ENCODE measurements at regions not wholly inside any gene's neighbourhood (a gene's known extent, or its start where the extent isn't known, plus 50 kb on each side); places are given as distances from the start of the nearest gene placed in this dataset.
A peak's percentile ranks its signal among the peaks of the same experiment; 100 is the strongest.
"Not testable (repeated sequence)": the region's sequence is repeated elsewhere in the genome, so short reads cannot be mapped to it uniquely, and the experiment has no call there.

DNA sequence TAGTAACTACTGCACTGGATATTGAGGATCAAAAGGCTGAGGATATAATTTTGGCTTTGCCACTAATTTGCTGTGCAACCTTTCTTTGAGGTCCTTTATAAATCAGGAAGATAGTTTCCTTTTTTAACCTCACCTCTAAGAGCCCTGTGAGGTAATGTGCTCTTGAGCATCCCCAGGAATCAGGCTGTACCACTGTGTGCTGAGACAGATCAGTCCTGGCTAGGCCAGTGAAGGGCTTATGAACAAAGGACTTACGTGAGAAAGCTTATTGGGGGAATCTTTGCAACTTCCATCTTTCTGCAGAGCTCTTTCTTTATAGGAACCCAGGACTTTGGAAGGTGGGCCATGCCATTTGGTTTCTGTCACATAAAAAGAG lies 188.9 kb downstream of the SIPA1L2 start:
- DNase-seq: no peak

DNA sequence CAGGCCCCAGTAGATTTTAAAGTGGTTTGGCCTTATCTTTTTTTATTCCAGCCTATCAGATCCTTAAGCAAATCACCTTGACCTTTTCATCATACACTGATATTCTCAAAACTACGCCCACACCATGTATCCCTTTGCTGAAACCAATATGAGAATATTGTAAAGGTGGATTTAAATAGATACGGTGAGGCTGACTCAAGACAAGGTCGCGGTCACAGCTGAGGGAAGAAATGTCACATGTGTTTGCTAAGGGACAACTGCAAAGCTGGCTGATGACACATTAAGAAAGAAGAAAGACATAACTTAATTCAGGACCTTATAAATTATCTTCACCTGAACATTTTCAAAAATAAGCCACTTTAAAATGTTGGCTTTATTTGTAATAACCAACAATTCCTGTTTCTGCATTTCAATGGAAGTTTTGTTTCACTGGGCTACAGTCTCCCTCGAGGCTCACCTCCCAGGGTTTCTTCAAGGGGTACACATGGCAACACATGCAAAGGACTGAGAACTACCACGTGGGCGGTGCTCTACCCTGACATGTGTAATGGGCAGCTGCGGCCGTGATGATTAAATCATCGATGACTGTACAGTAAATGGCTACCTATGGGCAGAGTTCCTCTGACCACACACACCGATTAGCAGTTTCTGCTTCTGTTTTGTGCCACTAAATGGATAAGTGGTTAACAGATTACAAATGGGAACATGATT lies 189.5 kb downstream of the SIPA1L2 start:
- no peak for DNase-seq

DNA sequence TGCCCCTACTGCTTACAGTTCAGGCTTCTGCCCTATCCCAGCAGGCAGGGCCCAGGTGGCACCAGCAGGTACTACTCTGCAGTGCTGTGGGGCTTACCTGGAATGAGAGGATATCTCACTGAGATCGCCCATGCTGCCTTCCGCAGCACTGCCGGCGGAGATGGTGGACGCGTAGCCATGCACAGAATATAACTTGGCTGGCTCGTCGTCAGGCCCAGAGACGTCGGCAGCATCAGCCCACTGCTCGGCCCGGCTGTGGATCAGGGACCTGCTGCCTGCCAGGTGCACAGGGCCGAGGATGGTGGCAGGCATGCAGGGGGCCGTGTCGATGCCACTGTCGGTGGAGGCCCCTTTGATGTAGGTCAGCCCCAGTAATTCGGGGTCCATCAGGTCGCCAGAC lies 190.9 kb downstream of the SIPA1L2 start:
- no peak for DNase-seq

DNA sequence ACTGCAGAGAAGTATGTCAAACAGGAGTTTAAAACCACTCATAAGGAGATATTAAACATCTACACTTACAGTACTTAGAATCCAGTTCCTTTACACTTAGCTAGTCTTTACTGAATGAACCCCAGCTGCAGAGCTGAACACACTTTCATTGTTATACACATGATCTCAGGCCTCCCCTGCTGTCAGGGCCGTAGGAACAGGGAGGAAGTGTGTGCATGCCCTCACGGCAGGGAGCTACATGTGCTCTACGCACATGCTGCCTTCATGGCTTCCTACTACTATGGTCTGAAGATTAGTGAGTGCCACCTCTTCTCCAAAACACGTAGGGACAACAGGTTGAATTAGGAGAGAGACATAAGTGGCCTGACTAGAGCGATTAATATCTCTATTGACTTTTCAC lies 191.5 kb downstream of the SIPA1L2 start:
- no peak for DNase-seq

DNA sequence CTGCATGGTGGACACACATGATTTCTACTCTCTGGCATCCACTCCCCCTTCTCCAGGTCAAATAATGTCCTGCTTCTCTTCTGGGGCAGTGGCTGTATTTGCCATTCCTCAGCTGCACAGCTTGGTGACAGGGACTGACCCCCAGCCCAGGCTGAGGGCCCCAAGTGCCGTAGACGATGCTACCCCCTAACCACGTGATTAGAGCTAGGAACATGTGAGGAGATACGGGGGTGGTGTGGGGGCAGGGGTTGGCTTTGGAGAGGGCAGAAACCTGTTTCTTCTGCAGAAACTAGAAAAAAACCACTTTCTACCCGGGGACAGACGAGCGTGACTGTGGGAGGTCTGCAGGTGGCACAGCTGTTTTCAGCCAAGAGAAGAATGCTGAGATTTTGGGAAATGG lies 192.4 kb downstream of the SIPA1L2 start:
- no peak for DNase-seq

DNA sequence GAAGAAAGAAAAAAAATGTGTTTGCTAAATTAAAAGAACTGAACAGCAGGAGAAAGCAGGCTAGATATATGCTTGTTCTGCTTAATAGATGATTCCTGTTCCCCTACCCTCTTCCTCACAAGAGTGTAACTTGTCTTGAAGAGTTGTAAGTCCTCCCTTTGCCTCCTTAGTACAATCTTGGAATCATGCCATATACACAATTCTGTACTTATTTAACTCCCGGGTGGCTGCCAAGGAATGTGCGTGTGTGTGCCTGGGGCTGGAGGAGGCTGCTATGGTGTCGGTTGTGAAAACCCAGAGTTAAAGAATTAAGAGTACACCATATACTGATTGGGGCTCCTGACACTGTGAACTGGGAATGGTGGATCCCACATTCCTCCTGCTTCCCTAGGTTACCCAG lies 194.2 kb downstream of the SIPA1L2 start:
- peak; percentile 69 for DNase-seq

DNA sequence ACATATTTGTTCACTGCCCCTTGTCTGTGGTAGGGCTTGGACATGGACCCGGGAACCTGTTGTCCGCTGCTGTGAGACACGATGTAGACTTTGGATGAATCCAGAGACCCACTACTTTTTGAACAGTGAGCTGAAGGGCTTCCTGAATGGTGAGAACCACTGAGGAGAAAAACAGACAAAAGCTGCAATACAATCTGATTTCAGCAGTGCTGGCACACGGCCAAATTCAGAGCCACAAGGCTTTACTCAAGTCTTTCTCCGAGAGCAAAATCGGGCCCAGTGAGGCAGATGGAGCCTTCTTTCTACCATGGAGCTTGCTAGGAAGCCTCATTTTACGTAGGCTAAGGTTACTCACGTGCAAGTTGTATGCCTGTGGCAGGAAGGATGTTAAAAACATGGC lies 197.6 kb downstream of the SIPA1L2 start:
- no peak for DNase-seq

DNA sequence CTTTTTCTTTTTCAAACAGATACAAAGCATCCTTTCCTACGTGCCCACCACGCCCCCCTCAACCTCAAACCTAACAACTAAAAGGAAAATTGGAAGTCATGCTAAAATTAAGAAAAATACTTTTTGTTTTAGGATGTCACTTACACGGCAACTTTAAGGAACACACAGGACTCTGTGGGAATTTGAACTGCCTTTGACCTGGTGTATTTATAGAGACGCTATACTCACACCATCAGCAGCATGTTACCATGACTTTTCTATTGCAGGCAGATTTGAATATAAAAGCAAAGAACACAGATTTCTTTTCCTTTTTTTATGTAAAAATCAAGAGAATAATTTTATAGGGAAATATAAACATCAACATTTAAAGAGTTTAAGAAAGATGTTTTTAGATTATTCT lies 198.2 kb downstream of the SIPA1L2 start:
- no peak for DNase-seq

DNA sequence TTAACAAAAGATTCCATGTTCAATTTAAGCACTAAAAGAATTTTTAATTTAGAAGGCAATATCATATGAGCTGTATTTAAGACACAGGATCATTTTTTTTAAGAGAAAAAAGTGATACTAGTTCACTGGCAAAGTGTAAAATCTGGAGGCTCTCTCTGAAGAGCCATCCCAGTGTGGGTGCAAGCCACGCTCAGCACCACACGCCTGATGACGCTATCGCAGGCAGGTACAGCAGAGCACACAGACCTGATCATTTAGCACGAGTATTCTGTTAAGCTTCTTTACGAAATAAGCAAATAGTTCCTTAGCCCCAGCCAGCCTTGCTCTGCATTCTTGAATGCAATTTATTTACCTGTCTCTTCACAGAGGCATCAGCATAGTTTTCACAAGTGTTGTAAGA lies 198.6 kb downstream of the SIPA1L2 start:
- no peak for DNase-seq

DNA sequence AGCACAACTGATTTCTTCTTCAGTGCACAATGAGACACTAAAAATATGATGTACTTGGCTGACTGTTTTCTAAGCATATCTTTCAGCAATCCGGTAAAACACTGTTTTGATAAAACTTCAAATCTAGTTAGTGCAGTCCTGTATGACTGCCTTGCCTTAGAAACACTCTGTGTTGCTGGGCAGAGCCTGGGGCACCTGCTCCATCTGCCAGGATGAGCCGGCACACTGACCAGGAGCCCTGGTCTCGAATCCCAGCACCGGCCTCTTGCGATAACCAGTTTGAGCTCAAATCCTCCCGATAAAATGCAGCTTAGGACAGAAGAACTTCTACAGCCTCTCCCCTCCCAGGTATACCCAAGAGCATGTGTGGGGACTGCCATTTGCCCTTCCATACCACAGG lies 199.5 kb downstream of the SIPA1L2 start:
- no peak for DNase-seq

DNA sequence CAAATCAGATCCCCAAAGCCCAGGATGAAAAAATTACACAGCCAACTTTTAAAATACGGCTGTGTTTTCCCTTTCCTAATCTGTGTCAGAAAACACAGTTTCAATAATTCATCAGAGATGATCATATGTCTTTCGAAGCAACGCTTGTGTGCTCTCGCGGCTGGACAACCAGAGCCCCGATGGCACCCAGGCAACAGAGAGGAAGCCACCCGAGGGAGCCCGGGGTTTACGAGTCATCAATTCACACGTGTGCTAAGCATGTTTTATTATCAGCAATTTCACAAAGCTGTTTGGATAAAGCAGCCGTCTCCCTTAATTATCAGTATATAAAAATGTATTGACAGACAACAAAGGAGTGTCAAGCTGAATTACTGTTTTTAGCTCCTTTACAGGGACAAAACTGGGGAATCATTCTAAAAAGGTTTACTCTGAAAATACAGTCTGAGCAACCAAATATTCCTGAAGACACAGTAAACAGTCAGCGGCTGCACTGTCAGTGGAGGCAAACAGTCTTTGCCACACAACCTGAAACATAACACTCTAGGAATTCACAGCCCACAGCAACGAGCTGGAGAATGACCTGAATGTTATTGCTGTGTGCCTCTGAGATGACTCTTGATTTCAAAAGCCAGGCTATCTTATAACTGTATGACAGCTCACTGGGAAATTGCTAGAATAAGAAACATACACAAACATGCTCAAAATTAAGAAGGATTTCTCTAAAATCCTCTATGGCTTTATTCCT lies 201.0 kb downstream of the SIPA1L2 start:
- DNase-seq: peak; percentile 56

DNA sequence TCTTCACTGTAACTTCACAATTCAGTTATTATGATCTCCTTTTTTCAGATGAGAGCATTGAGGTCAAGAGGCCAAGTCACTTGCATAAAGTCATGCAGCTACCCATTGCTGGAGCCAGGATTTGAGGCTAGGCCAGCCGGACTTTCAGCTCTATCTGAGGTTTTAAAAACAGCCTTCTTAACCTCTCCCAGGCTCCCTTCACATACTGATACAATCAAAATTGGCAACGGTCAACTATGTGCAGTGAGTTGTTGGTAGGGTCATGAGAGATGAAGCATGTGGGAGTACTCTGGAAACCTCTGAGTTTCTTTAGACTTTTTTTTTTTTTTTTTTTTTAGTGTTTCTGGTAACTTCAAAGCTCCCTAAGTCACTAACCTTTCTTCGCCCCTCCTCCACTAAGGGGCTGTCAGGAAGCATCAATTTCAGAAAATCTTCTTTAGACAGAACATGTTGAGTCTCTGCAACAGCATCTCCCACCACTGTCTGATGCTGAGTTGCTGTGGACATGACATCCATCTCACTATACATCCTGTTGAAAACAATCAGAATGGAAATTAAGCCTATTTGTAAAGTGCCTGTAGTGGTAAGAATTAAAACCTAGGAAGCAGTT lies 201.8 kb downstream of the SIPA1L2 start:
- no peak for DNase-seq

DNA sequence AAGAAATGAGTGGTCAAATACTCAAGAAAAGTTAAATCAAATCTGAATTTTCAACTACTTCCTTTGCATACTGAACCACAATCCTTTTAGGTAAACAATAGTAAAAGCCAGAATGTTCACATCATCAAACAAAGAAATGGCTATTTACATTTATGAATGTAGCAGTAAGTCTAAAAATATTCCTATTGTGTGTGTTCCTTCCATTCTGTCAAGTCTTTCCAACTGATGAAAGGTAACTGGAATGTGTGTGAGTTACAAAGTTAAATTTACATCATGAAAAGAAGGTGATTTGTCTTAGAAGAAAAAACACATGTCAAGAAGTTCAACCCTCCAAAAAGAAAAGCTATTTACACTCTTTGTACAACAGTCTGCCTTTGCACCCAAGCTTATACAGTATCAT lies 203.1 kb downstream of the SIPA1L2 start:
- no peak for DNase-seq

DNA sequence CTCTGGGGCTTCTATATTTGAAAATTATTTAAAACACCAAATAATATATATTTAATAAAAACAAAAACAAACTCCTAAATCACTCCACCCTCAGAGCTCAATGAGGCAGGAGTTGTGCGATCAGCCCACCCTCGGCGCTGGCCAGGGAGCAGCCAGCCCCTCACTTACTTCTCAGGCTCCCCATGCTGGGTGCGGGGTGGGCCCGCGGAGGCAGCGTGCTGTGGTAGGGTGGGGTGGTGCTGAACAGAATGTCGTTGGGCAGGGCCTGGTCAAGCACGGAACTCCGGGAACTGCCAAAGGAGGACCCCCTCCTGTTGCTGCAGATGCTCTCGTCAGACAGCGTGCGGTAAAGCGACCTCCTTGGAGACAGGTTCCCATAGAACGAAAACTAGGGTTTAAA lies 204.5 kb downstream of the SIPA1L2 start:
- no peak for DNase-seq

DNA sequence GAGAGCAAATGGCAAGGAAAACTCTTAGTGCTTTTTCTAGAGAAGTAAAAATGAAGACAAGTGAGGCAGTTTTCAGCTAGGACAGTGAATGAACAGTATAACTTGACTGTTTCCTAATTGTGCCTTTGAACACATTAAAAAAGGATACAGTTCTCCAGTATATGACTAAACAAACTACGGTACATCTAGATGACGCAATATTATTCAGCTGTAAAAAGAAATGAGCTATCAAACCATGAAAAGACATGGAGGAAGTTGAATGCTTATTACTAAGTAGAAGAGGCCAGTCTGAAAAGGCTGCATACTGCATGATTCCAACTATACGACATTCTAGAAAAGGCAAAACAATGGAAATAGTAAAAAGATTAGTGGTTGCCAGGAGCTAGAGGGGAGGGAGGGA lies 206.3 kb downstream of the SIPA1L2 start:
- no peak for DNase-seq

DNA sequence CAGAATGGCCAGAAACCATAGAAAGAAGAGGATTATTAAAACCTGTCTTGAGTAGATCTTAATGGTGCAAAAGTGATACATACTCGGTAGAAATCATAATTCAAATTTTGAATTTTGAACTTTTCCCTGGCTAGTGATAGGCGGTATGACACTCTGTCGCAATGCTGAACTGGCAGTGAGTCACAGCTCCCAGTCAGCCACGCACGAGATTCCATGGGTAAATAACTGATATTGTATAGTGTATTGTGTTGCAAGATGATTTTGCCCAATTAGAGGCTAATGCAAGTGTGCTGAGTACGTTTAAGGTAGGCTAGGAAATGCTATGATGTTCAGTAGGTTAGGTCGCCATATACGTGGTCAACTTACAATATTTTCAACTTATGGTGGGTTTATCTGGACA lies 207.0 kb downstream of the SIPA1L2 start:
- DNase-seq: no peak

DNA sequence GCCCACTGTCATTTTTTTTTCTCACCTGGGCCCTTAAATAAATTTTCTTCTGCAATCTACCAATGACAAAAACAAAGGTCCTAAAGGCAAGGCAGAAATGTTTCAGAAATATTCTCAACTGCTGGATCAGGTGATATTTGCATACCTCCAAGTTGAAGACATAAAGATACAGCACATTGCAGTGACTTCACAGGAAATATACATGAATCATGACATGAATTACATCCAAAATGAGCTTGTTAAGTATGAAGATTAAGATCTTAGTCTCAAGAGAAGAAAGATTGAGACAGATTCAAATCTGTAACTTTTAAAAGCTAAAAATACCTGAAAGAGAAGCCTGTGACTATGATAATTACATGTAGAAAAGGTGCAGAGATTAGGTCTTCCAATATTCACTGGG lies 207.8 kb downstream of the SIPA1L2 start:
- DNase-seq: no peak

DNA sequence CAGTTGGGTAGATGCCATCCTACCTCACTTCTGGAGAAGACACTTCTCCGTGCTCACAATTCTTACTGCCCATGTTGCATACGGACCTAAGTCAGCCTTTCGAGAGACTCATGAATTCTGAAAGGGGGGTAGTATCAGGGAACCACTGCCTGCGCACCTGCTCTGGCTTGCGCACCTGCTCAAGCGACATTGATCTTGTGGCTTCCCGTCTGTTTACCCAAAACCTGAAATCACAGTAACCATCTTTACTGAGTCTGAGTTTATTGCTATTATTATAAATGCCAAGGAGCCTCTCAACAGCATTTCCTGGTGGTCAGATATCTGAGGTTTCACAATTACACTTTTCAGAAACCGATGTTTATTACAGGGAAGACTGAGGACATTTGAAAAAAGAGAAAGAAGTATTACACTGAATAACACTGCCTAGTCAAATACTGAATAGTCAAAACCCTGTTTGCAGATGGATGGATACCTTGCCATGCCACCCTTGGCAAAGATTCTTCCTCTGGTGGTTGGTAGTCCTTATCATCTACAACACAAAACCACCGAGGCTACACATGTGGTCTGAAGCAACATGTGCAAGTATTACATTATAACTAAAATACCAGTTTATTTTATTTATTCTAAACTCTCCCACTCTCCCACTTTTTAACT lies 208.7 kb downstream of the SIPA1L2 start:
- no peak for DNase-seq

DNA sequence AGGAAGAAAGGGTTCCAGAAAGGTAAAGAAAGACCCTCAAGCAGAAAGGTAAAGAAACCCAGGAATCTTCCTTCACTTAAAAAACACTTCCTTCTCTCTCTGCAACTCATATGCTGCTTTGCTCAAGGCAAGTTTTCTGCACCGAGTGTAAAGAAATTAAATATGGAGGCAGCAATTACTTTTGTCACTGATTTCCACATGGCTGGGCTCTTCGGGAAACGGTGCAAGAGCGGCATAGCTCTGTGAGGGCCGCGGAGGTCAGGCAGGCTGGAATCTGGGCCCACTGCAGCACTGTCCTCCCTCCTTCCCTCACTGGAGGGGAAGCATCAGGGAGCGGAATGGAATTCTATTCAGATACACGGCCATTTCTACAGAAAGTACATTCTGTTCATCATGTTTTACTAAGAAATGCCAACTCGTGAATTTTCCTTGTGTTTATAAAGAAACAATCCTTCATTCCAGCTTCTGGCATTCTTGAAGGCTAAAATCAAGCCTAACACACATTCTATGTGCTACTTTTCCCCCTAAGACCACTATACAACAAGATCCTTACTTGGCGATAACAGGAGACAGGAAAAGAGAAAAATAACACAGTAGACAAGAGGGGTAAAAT lies 212.2 kb downstream of the SIPA1L2 start:
- DNase-seq: no peak

DNA sequence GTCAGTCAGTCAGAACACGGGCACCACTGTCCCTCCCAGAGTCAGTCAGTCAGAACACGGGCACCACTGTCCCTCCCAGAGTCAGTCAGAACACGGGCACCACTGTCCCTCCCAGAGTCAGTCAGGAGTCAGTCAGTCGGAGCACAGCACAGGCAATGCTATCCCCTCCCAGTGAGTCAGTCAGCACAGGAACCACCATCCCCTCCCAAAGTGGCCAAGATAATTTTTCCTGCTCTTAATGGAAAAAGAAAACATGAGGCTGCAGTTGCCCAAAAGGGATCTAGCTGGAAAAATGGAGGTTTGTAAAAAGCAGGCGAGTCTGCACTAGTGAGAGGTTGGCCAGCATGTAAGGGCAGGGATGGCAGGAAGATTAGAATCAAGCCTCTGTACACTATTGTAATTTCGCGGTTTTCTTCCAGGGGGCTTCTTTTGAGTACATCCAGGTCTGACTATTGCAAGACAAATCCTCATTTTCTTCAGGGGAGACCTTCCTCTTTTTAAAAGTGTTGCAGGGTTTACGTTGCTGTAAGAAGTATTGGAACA lies 213.8 kb downstream of the SIPA1L2 start:
- DNase-seq: no peak

DNA sequence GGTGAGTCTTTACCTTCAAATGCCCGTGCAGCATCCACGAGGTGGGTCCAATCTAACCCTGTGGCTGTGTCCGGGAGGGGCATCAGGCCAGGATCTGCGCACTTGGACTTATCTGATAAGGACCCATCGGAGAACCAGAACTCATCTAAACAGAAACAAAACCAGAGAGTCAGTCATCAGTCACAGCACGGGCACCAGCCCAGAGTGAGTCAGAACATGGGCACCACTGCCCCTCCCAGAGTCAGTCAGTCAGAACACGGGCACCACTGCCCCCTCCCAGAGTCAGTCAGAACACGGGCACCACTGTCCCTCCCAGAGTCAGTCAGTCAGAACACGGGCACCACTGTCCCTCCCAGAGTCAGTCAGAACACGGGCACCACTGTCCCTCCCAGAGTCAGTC lies 214.5 kb downstream of the SIPA1L2 start:
- not testable (repeated sequence) for DNase-seq

DNA sequence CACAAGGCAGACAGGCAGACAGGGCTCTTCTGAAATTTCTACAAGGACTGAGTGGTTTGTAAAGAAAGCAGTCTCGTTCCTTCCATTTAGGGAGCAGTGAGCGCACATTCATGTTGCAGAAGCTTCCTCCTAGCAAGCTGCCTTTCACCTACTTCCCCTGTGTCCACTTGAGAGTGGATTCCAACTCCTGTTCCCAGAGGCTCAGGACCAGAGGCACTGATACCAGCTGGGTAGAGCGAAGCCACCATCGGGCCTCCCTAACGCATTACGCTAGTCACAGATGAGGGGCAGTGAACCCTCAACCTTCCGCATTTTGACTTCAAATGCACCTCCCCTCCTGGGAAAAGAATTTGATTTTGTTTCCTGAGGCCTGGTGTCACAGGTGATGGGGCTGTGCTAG lies 215.8 kb downstream of the SIPA1L2 start:
- DNase-seq: no peak

DNA sequence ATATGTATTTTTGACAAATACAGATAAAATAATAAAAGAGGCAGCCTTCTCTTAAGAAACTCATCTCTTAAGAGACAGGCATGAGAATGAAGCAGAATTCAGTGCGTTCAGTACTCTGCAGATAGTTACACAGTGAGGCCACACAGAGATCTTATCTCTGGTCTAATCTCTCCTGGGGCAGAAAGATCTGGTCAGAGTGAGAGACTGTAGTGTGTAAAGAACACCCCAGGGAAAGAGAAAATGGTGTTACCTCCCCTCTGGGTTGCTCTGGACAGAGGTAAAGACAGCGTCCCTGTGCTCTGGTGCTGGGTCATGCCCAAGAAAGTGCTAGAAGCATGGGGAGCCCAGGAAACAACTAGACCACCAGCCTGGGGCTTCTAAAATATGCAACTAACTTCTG lies 216.3 kb downstream of the SIPA1L2 start:
- DNase-seq: no peak

Measured in fibroblast of skin of abdomen (primary cell).